D721Med (cell line): ENCODE measurements at regions not wholly inside any gene's neighbourhood (a gene's known extent, or its start where the extent isn't known, plus 50 kb on each side); places are given as distances from the start of the nearest gene placed in this dataset.
A peak's percentile ranks its signal among the peaks of the same experiment; 100 is the strongest.

ENCODE experiments used
- DNase-seq: peaks from one replicate; pipeline ENCODE4 v3.0.0; 2011; ENCODE audit warnings: low spot score; ENCODE audit not compliant: insufficient read length
- FAIRE-seq: peaks from 2 replicates; lab custom pipeline; 2011; peaks lifted over from hg19 to GRCh38; lab: Jason Lieb, UNC
- TF ChIP-seq, protein P1 (sequence below): IDR thresholded peaks from 2 replicates; pipeline ENCODE4 v1.5.1; 2012; ENCODE audit warnings: mild to moderate bottlenecking, control low read depth; ENCODE audit not compliant: insufficient read depth; ENCODE audit errors: missing control alignments

DNA sequence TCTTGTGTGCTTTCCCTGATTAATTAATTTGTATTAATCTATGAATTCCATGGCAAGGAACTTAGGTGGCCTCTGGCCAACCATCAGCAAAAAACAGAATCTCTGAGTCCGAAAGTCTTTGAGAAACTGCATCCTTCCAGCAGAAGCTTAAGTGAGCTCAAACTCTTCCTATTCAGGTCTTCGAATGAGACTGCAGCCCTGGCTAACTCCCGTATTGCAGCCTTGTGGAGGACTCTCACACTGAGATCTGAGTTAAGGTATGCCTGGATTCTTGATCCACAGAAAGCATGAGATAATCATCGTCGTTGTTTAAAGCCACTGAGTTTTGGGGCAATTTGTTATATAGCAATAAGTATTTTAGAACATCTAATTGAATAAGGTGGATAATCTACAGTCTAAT lies 1143.9 kb upstream of the NXPH2 start:
- FAIRE-seq (no peak), DNase-seq (no peak)
- TF ChIP-seq, protein P1, sequence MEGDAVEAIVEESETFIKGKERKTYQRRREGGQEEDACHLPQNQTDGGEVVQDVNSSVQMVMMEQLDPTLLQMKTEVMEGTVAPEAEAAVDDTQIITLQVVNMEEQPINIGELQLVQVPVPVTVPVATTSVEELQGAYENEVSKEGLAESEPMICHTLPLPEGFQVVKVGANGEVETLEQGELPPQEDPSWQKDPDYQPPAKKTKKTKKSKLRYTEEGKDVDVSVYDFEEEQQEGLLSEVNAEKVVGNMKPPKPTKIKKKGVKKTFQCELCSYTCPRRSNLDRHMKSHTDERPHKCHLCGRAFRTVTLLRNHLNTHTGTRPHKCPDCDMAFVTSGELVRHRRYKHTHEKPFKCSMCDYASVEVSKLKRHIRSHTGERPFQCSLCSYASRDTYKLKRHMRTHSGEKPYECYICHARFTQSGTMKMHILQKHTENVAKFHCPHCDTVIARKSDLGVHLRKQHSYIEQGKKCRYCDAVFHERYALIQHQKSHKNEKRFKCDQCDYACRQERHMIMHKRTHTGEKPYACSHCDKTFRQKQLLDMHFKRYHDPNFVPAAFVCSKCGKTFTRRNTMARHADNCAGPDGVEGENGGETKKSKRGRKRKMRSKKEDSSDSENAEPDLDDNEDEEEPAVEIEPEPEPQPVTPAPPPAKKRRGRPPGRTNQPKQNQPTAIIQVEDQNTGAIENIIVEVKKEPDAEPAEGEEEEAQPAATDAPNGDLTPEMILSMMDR = no peak

DNA sequence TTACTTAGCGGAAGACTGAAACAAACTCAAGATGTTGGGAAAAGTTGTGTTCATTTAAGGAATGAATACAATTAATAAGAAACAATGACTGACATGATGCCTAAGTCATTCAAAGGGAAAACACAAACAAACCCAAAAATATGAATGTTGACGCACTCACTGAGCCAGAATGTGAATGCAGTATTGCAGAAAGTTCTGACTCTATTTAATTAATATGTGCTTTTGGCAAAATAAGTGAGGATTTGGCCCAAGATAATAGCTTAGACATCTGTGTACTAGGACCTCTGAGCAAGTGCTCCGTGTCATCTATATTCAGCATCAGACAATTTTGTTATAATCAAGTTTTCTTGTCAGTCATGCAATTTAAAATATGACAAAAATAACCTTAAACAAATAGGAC lies 1138.8 kb upstream of the NXPH2 start:
- FAIRE-seq = no peak
- TF ChIP-seq, protein P1 = no peak
- DNase-seq = no peak

DNA sequence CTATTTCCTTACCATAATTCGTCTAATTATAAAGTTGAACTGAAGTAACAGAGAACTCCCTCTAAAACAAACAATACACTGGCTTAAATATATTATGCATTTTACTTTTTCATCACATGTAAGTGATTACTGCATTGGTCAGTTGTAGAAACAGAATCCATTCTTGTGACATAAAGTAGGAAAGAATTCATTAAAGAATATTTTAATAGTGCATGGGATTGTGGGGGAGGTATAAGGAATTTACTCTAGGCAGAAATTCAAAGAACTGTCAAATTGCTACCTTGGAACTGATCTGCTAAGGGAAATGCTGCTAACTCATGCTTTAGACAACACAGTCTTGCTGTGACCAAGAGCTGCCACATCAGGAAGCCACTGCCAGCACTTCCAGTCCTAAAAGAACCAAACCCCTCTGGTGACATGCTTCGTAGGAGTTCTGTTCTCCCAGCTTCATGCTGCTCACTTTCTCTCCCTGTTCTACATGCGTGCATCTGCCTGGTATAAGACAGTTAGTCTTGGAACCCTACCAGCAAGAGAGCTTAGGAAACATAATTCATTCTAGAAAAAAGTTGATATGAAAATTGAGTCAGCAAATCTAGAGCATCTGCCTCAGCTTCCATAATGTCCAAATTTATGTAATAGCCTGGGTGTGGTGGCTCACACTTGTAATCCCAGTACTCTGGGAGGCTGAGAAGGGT lies 1137.6 kb upstream of the NXPH2 start:
- FAIRE-seq (no peak), DNase-seq (no peak)
- TF ChIP-seq, protein P1 = no peak

DNA sequence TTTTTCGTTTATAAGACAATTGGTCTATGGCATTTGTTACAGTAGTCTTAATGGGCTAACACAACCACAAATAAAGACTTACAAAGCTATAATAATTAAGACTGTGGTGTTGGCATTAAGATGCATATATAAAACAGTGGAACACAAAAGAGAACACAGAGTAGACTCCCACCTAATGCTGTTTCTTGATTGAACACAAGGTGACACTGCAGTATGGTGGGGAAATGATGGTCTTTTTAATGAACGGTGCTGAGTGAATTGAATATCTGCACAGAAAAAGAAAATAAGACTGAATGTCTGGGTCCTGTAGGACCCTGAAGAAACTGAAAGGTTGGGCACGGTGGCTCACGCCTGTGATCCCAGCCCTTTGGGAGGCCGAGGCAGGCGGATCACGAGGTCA lies 1136.6 kb upstream of the NXPH2 start:
- no peak for DNase-seq
- no peak for FAIRE-seq

DNA sequence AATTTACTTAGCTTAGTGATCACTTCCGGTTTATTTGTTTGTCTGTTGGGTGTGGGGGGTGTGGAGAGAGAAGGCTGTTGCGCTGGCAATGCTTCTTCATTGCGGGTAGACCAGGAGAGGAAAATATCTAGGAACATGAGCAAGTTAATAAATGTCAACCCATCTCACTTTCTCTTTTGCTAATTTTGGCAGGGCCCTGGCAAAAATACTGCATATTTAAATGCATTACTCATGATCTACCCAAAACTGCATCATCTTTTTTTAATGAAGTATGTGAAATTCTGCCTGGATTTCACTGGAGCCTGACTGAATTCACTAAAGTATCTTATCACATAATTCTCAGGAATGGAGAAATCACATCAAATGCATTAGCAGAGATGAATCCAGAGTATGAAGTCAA lies 1131.0 kb upstream of the NXPH2 start:
- no peak for DNase-seq
- FAIRE-seq = no peak
- TF ChIP-seq, protein P1 = no peak

More for the DNA sequence above, 1136.6 kb upstream of the NXPH2 start:
- TF ChIP-seq, protein P1 = peak; percentile 42

DNA sequence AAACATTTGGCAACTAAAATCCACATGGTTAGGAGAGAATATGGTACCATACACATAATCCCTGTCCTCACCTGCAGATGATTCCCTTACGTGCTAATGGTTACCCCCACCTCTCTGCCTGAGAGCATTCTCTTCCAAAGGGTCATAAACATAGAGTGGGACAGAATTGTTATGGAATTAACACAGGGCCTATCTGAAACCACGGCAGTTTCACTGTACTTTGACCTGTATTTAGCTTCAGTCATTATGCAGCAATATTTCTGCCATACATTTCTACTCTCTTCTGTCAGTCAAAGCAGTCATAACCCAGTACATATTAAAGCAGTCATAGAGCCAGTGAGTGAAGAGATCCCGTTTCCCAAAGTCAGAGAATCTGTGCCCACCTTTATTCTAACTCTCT lies 1128.9 kb upstream of the NXPH2 start:
- TF ChIP-seq, protein P1 = no peak
- FAIRE-seq (no peak), DNase-seq (no peak)

DNA sequence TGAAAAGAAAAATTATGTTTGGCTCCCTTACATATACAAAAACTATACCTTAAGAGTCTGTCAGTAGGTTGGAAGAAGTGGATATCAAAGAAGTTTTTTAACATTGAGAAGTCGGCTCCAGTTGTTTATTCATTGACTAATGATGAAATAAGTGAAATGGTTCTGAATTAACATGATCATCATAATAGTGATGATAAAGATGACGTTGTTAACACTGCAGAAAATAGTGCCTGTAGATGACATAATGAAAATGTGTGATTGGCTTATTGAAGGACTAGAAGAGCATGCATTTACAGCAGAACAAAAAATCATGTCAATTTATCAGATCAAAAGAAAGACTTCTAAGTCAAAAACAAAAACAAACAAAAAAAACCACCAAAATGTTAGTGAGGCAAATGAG lies 1125.4 kb upstream of the NXPH2 start:
- FAIRE-seq (no peak), DNase-seq (no peak)
- TF ChIP-seq, protein P1 = no peak
